ENCODE measurements at regions not wholly inside any gene's neighbourhood (a gene's known extent, or its start where the extent isn't known, plus 50 kb on each side); places are given as distances from the start of the nearest gene placed in this dataset.

DNA sequence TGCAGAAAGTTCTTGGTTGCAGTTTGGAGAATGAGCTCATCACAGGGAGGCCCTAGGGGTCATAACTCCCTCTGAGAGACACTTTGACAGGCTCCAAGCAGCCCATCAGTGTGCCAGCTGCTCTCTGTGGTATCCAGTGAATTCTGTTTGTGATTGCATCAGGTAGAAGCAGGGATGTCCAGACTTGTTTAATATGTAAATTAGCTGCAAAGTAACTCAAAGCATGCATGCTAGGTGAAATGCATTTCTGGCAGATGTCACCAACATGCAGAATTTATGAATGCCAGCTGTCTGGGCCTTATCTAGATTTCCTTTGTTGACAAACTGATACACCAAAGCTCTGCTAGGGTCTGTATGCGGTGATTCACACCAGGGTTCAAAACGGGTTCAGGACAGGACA is 123.6 kb upstream of the MTNR1B start:
- TF ChIP-seq CTCF (IDR thresholded peaks at IDR 0.05) (no peak), POLR2A (IDR thresholded peaks at IDR 0.05) (no peak), EP300 (IDR thresholded peaks at IDR 0.05) (no peak)
